Heart left ventricle (tissue), 13 donors: ENCODE measurements at regions not wholly inside any gene's neighbourhood (a gene's known extent, or its start where the extent isn't known, plus 50 kb on each side); places are given as distances from the start of the nearest gene placed in this dataset.

Source experiments
- CTCF ChIP-seq, 12 donors: fragments of 200-600 bp; sonication (generic) in 4 of 12; IDR thresholded peaks; one replicate each; pipeline versions ENCODE4 v1.5.0 to v1.8.0; 2018 to 2022; ENCODE audit warnings: antibody characterized with exemption in 12 of 12, mild to moderate bottlenecking in 5 of 12
- POLR2A ChIP-seq, 2 donors: fragments of 450-650 bp; IDR thresholded peaks; one replicate each; pipeline ENCODE4 v1.6.1; 2017; ENCODE audit warnings: antibody characterized with exemption in 2 of 2, mild to moderate bottlenecking in 2 of 2, moderate library complexity in 2 of 2
- donor health status: ischemic (EF 13 %, LVEDD 7.1; RV severe dilation, severe dysfunction).
- donor health status: DM: no; HTN: yes; CAD: no.
- donor health status: DM: no; HTN: no; CAD: no.
- donor health status: ischemic (EF 25% LVEDD 6.9; RV normal size, moderate dysfunction).
- donor health status: ischemic (EF 25% LVEDD 5.7; RV mildly dilated, moderate dysfunction).
- donor health status: ischemic (EF 35%, LVEDD 5.7; RV mildly dilated, moderate dysfunction).
- donor health status: nonischemic (EF 11% LVEDD 7.7; RV severe dilation, severe dysfunction).
- donor health status: DM: yes; HTN: yes; CAD: no.
- donor health status: PGD.
- donor health status: ischemic (EF 29% LVEDD 5.4; RV normal size, mild dysfunction).
- donor health status: nonischemic (EF 23%, LVEDD 6.1; RV moderate dilation, normal function).

- TF ChIP-seq POLR2A (IDR thresholded peaks at IDR 0.05) (no peak), CTCF (IDR thresholded peaks at IDR 0.05) (no peak)
Observed at GRCh38 chr11:128351168-128351567, 236.2 kb downstream of the ETS1 start.
